Right lobe of liver (tissue), 4 donors: ENCODE measurements at regions not wholly inside any gene's neighbourhood (a gene's known extent, or its start where the extent isn't known, plus 50 kb on each side); places are given as distances from the start of the nearest gene placed in this dataset.

Source experiments
- CTCF ChIP-seq, 4 donors: fragments of 200-600 bp in 3 of 4; fragments of 450-650 bp in 1 of 4; IDR thresholded peaks; one replicate each; pipeline versions ENCODE4 v1.5.1 to v1.8.0; 2016 to 2022; ENCODE audit warnings: antibody characterized with exemption in 4 of 4, mild to moderate bottlenecking in 2 of 4
- POLR2A ChIP-seq: fragments of 450-650 bp; IDR thresholded peaks from one replicate; pipeline ENCODE4 v1.6.1; 2017; ENCODE audit warnings: antibody characterized with exemption, mild to moderate bottlenecking
- donor health status: DM: no; HTN: no; CAD: no.
- donor health status: DM: no; HTN: no; CAD: no.
- donor health status: DM: no; HTN: yes; CAD: no.

DNA sequence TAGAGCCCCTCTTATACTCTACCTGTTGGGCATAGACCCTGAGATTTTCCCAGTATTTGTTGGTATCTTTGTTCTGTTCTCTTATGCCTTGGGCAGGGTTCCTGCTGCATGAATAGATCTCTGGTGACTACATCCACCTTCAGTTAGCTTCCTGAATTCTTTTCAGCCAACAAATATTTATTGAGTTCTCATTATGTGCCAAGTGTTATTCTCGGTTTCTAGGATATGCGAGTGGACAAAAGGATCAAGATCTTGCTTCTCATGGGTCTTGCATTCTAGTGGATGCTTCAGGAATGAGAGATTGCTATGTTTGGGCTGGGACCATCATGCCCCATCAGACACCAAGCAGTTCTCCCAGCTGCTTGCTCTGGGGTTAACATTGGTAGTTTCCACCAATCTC, 340.0 kb downstream of the METTL15 start:
- no peak for TF ChIP-seq POLR2A
- TF ChIP-seq CTCF (IDR thresholded peaks at IDR 0.05) = no peak
